GM19467 (cell line): ENCODE measurements at regions not wholly inside any gene's neighbourhood (a gene's known extent, or its start where the extent isn't known, plus 50 kb on each side); places are given as distances from the start of the nearest gene placed in this dataset.
"Not testable (repeated sequence)": the region's sequence is repeated elsewhere in the genome, so short reads cannot be mapped to it uniquely, and the experiment has no call there.

Experiments
- ATAC-seq: cut with Tn5 transposase; IDR thresholded peaks from one replicate; pipeline ENCODE4 v1.9.1; 2021; ENCODE audit warnings: mild to moderate bottlenecking, moderate library complexity; ENCODE audit not compliant: unreplicated experiment

DNA sequence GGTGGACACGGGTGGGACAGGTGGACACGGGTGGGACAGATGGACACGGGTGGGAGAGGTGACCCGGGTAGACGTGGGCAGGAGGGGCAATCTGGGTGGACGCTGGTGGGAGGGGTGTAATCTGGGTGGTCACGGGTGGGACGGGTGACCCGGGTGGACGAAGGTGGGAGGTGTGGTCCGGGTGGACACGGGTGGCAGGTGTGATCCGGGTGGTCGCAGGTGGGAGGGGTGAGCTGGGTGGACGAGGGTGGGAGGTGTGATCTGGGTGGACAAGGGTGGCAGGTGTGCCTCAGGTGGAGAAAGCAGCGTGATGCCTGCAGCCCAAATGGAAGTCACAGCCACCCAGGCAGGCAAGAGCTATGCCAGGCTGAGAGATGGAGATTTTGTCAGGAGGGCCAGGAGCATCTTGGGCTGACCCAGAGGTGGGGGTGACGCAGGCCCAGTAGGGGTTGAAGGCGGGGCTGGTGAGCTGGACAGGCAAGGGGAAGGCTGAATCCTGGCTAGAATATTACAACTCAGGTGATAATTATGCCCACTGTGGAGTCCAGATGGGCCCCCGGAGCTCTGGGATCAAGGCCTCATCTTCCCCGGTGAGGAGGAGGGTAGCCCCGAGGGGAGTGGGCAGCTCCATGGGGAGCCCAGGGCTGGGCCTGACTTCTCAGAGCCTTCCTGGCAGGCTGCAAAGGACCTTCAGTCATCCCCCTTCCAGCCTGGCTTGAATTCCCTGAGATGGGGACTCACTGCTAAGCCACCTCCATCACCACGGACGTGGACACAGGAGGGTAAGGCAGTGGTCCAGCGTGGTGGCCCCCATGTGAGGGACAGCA is 100.0 kb downstream of the ADRA2C start:
- ATAC-seq = no peak

DNA sequence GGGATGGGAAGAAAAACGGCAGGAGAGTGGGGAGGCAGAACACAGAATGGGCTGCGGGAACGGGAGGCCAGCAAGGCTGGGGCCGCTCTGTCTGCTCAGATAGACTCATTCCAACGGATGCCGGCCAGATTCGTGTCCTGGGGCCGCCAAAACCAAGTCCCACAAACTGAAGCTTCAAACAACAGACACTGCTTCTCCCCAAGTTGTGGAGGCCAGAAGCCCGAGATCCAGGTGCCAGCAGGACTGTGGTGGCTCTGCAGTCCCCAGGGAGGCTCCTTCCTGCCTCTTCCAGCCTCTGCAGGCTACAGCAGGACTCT is 100.6 kb downstream of the ADRA2C start:
- ATAC-seq = no peak

DNA sequence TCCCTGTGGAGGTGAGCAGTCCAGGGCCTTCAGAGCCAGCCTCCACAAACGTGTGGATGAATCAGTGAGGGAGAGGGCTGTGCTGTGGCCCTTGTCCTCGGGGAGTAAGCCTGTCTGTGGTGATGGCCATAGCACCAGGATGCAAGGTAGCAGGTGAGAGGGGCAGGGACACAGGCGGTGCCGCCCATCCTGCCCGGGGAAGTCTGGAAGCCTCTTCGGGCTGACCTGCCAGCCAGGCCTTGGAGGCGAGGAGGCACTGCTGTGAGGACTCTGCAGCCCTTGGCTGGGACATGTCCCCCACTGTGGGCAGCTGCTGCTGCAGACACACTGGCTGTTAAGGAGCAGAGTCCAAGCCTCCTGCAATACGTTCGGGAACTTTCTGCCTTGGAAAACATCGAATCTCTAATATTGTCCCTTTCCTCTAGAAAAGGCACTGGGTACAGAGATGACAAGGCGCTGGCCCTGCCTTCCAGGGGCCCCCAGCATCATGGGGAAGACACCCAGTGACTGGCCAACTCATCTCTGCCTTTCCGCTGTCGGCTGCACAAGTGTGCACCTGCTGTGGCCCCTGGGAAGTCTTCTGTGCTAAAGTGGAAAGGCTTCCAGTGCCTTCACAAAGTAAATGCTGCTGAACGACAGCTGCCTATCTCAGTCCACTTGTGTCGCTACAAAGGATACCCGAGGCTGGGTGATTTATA is 101.4 kb downstream of the ADRA2C start:
- ATAC-seq = no peak

DNA sequence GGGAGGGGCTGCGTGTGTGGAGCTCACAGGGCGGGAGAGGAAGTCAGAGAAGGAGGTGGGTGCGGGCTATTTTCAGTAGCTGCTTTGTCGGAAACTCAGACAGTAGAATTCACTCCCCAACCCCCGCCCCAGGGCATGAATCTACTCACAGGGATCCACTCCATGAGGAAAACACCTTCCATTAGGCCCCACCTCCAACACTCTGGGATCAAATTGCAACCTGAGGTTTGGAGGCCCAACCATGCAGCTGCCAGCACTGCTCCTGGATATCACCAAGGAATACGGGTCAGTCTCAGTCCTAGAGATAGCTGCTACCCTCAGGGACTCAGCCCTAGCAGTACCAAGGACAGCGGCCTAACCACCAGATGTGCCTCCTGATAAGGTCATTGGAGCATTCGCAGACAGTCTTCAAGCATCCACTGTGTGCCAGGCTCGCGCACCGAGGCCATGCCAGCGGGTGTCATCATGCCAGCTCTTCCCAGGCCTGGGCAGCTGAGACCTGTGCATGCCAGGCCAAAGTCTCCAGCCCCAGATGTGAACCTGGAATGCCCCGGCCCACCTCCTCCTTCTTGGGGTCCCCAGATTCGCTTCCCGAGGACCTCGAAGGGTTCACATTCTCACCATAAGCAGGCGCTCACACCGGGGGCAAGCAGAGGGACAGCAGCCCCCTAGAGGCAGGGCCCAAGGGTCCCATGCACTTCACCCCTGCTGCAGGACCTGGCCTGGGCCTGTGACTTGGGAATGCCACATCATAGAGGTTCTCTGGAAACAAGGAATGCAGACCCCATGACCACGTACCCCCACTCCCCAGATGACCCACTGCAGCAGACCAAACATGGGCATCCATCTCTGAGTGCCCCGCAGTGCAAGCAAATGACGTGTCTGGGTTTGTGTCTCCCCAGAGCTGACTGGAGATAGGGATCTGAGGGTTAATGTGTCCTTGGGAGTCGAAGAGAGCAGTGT is 102.3 kb downstream of the ADRA2C start:
- ATAC-seq = no peak

DNA sequence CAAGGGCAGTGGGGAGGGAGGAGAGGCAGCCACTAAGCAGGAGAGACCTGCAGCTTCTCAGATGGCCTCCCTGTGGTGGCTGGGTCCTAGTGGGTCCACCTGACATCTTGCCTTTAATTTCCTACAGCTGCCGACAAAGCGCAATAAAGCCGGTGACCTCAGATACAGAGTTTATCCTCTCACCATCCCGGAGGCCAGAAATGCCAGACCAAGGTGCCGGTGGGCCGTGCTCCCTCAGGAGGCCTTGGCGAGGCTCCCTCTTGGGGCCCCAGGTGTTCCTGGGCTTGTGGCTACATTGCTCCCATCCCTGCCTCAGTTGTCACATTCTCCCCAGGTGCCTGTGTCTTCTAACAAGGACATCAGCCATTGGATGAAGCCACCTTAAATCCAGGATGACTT is 103.0 kb downstream of the ADRA2C start:
- no peak for ATAC-seq

DNA sequence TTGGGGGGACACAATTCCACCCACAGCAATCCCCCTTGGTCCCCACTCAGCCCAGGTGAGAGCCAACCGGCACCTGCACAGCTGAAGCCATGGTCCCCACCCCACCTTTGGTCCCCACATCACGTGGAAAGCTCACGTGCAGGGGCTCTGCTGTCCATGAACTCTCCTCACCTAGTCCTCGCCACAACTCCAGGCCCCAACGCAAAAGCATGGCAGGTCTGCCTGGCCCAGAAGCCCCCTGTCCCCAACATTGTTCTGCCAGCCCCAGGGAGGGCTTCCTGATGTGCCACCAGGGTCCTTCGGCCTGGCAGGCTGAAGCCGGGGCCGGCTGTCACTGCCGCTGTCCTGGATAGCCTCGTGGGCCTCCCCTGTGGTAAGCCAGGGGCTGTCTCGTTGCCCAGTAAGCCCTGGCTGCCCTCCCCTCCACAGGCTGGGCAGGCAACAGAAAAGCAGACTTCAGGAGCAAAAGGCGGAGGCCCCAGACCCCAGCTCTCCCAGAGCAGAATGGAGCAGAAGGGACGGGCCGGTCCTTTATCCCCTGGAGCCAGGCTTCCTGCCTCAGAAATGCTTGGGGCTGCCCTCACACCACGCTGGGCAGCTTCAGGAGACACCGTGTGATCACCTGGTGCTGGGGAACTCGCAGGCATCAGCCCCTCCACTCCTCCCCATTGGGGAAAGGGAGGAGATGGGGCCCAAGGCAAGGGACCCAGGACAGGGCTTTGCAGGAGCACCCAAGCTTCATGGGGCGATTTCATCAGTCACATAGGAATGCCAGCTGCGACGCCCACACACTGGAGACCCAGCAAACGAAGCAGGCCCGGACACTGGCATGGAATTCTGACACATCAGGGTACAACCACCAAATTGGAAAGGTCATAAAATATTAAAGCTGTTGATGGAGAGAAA is 103.7 kb downstream of the ADRA2C start:
- no peak for ATAC-seq

DNA sequence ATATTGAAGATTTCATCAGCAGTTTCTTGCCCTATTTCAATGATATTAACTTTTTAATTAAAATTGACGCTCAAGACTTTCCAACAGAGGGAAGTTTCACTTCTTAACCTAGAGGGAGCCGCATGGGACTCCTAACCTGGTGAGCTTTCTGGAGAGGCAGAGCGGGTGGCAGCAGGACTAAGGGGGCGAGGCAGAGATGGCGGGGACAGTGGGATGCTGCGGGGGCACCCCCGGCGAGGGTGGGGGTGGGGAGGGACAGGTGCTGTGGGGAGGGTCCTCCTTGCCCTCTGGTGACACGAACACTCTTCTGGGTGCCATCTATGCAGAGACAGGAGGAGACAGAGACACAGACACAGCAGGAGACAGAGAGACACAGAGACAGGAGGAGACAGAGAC is 104.4 kb downstream of the ADRA2C start:
- no peak for ATAC-seq

DNA sequence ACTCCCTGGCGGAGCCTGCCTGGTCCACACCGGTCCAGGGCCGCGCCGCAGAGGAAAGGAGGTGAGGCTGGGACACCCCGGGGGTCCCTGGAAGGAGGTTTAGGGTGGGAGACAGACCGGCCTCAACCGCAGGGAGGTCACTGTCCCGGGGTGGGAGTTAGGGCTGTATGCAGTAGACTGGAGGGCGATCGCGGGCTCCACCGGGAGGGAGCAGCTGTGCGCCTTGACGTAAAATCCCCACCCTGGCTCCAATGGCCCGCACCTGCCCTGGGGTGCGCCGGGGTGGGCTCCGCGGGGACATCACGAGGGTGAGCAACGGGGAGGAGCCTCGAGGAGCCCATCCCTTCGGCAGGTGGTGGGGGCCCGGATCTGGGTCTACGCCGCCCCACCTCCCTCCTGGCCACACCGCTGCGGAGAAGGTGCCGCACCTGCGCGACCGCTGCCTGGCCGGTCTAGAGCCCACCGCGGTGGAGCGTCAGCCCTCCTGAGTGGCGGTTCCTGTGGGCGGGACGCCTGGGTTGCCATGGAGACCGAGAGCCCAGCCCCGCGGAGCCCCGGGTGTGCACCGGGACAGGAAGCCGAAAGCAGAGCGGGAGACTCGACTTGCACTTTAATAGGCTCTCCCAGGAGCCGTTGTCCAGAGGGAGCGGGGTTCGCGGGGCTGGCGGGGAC is 105.1 kb downstream of the ADRA2C start:
- no peak for ATAC-seq

DNA sequence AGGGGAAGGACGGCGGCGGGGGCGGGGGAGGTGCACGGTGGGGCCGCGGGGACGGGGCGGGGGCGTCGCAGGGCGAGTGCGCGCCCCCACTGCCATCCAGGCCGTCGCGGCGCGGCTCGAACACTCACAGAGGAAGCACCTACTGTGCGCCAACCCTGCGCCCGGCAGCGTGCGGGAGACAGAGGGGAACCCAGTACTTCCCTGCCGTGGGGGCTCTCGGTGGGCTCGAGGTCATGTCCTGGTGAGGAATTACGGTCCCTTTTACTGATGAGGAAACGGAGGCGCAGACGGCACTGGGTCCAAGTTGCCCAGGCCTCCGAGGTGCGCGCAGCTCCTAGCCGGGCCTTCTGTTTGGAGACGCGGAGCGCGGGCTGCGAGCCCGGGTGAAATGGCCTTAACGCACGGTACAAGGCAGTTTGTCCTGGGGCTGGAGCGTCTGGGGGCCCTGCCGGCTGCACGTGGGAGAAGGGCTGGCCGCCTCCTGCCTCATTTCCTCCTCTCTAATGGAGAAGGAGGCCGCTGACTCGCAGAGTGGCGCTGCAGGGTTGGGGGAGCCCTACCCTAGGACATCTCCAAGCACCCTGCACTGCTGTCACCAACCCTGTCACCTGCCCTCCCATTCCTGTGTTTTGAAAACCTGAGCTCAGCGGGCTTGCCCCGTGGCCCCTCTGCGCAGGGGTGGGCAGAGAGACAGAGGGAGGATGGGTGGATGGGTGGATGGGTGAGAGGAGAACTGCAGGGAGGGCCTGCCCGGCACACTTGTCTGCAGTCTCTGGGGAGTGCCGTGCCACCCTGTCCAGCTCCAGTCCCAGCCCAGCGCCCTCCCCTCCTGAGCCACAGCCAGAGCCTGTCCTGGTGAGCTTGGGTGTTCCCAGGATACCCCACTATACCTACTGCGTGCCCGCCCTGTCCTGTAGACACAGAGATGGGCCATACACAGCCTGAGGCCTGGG is 106.0 kb downstream of the ADRA2C start:
- ATAC-seq = no peak

DNA sequence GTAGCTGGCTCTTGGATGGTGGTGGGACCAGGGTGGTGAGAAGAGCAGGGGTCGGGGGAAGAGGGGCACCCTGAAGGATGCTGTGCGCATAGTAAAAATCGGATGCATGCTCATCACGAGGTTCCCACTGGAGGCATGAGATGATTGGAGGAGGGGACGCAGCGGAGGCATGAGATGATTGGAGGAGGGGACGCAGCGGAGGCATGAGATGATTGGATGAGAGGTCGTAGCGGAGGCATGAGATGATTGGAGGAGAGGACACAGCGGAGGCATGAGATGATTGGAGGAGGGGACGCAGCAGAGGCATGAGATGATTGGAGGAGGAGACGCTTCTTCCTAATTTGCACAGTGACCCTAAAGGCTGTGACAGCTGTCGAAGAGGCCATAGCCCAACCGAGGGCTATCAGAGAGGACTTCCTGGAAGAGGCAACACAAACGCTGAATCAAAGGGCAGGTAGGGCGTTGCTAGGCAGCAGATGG is 106.7 kb downstream of the ADRA2C start:
- ATAC-seq = no peak

DNA sequence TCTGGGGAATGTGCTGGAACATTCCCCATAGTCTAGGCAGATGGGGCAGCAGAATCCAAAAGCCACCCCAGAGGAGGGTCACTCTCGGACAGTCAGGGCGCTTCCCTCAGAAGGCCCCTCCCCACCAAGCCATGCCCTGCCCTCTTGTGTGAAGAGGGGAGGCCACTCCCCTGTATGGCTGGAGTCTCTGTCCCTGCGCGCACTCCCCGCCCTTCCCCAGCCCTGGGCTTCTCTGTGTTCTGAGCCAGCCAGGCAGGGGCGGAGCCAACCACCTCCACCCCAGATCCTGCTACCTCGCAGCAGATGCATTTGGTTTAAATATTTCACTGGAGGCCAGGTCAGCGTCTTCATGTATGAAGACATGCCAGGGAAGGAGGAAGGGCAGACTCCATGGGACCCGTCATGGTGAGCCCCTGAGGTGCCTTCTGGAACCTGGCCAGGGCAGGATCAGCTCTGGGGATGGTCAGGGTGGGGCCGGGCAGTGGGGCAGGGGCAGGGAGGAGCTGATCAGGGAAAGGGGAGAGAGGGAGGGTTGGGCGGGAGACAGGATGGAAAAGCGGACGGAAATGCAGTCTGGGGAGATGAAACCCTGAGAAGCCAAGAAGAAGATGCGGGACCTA is 107.3 kb downstream of the ADRA2C start:
- ATAC-seq = no peak

DNA sequence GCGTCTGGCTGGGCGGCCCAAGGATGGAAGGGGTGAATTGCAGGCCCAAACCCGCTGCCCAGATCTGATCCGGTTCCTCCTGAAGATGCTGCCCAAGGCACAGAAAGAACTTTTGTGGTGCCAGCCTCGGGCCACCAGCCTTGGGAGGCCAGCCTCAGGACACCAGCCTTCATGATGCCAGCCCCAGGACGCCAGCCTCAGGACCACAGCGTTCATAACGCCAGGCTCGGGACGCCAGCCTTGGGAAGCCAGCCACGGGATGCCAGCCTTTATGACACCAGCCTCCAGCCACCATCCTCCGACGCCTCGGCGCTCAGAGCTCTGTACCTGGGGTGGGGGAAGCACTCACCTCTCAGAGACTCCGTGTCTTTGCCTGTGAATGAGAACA is 107.8 kb downstream of the ADRA2C start:
- ATAC-seq = no peak

DNA sequence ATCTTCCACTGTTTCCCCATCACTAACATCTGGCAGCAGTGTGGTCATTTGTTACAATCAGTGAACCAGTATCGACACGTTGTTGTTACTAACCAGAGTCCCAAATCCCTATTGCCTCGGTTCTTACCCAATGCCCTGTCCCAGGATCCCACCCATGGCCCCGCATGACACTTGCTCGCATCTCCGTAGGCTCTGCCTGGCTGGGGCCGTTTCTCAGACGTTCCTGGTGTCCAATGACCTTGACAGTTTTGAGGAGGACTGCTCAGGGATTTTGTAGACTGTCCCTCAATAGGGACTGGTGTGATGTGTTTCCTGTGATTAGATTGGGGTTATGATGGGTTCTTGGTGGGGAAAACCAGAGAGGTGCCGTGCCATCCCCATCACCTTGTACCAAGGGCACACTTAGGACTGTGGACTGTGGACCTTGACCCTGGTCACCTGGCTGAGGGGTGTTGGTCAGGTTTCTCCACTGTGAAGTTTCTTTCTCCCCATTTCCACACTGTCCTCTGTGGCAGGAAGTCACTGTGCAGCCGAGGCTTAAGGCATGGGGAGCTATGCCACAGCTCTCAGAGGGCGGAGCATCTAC is 108.4 kb downstream of the ADRA2C start:
- no peak for ATAC-seq

DNA sequence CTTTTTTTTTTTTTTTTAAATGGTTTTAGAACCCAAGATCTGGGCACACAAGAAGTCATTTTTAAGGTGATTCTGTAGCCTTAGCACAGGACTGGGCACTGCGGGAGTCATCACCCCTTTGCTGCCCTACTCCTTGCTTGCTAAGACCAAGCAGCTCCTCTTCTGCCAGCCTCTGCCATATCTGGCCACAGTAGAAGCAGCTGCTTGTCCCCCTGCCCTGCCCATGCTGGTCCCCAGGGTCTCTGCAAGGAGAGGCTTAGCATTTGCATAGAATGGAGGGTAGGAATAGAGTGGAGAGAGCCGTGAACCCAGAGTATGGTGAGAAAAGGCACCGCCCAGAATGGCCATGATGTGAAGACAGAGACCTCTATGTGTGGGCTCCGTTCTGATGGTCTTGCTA is 109.3 kb downstream of the ADRA2C start:
- ATAC-seq = no peak

DNA sequence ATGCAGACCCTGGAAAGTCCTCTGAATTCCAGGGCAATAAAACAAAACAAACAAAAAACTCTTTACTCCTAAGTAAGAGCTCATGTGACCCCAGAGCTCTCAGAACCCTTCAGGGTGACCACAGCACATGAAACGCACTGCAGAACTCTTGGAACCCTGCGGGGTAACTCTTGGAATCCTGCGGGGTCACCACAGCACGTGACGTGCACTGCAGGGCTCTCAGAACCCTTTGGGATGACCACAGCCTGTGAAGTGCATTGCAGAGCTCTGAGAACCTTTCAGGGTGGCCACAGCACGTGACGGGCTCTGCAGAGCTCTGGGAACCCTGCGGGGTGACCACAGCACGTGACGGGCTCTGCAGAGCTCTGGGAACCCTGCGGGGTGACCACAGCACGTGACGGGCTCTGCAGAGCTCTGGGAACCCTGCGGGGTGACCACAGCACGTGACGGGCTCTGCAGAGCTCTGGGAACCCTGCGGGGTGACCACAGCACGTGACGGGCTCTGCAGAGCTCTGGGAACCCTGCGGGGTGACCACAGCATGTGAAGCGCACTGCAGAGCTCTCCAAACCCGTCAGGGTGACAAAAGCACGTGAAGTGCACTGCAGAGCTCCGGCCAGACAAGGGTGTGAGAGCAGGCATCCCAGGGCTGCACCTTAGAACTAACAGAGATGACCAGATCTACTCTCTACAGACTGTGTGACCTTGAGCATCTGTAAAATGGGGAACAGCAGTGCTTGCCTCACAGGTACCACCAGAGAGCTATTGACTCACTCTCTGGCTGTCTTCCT is 110.1 kb downstream of the ADRA2C start:
- ATAC-seq = not testable (repeated sequence)

DNA sequence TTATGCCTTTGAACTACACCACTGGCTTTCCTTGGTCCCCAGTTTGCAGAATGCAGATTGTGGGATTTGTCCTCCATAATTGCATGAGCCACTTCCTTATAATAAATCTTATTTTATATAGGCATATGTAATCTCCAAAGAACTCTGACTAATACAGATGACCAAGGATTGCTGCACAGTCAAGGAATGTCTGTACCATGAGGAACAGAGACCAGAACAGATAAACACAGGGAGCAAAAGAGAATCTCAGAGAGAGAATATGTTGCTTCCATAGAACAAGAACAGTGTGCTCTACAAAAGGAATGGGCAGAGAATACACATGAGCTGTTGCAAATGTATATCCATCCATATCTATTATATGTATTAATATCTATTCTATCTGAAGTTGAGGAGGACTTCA is 111.1 kb downstream of the ADRA2C start:
- ATAC-seq = no peak

DNA sequence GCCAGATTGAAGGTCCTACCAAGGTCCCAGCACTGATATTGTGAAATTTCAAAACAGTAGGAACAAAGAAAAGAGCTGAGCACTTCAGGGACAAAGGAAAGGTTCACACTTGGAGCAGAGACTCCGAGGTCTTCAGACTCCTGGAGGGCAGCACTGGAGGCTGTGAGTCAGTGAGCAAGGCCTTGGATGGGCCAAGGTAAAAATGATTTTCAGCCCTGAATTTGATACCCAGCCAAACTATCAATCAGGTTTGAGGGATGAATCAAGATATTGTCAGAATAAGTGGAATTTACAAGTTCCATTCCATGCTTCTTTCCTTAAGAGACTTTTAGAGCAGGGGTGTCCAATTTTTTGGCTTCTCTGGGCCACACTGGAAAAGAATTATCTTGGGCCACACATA is 111.7 kb downstream of the ADRA2C start:
- no peak for ATAC-seq
